K562 (cell line): ENCODE measurements at regions not wholly inside any gene's neighbourhood (a gene's known extent, or its start where the extent isn't known, plus 50 kb on each side); places are given as distances from the start of the nearest gene placed in this dataset.

Experiments used
- ARHGAP35 ChIP-seq: fragments of 450-650 bp; IDR thresholded peaks from 2 replicates; pipeline ENCODE4 v1.6.1; 2018; ENCODE audit not compliant: partially characterized antibody
- BMI1 ChIP-seq: fragments of 150-350 bp; IDR thresholded peaks from 2 replicates; pipeline ENCODE4 v1.6.1; 2014; ENCODE audit warnings: low read length
- BRD4 ChIP-seq: fragments of 200-600 bp; sonication (generic); IDR thresholded peaks from 2 replicates; pipeline ENCODE4 v1.6.1; 2017; ENCODE audit warnings: inconsistent platforms
- CBX3 ChIP-seq, 2 experiments: IDR thresholded peaks; 1 replicate in 1 of 2; 2 replicates in 1 of 2; pipeline ENCODE4 v1.6.1; 2012; ENCODE audit warnings: inconsistent platforms in 2 of 2, low read length in 2 of 2, borderline replicate concordance in 1 of 2, control low read depth in 1 of 2
- E2F3 ChIP-seq: fragments of 250-450 bp; sonication (Bioruptor Pico); IDR thresholded peaks from 2 replicates; pipeline ENCODE4 v1.4.0; 2020; ENCODE audit warnings: mild to moderate bottlenecking
- EWSR1 ChIP-seq: fragments of 450-650 bp; IDR thresholded peaks from 2 replicates; pipeline ENCODE4 v1.6.1; 2018; ENCODE audit warnings: borderline replicate concordance, mild to moderate bottlenecking, low read depth, moderate library complexity; ENCODE audit not compliant: partially characterized antibody
- FIP1L1 ChIP-seq: fragments of 200-400 bp; formaldehyde crosslinking; IDR thresholded peaks from 2 replicates; pipeline ENCODE4 v1.6.1; 2018; ENCODE audit warnings: mild to moderate bottlenecking, low read depth, low read length; ENCODE audit not compliant: poor library complexity, severe bottlenecking
- FOSL1 ChIP-seq: fragments of 200-800 bp; sonication (Bioruptor generic); conservative IDR thresholded peaks from 2 replicates; pipeline ENCODE4 v1.6.1; 2016; ENCODE audit warnings: missing genetic modification characterization, missing compliant biosample characterization
- GABPA ChIP-seq: fragments of 200-800 bp; sonication (Bioruptor generic); conservative IDR thresholded peaks from 2 replicates; pipeline ENCODE4 v1.6.1; 2016; ENCODE audit warnings: low read depth, missing genetic modification characterization, missing compliant biosample characterization
- HCFC1 ChIP-seq: IDR thresholded peaks from 2 replicates; pipeline ENCODE4 v1.6.1; 2012; ENCODE audit warnings: low read depth, low read length, improper control_type of control experiment
- HDAC6 ChIP-seq: IDR thresholded peaks from 2 replicates; pipeline ENCODE4 v1.6.1; 2012; ENCODE audit warnings: low read depth, mild to moderate bottlenecking, control low read depth, inconsistent platforms, low read length, moderate library complexity
- HNRNPK ChIP-seq: fragments of 200-400 bp; formaldehyde crosslinking; IDR thresholded peaks from one replicate; pipeline ENCODE4 v1.6.1; 2018; ENCODE audit warnings: mild to moderate bottlenecking, low read depth, low read length; ENCODE audit not compliant: poor library complexity, severe bottlenecking
- HNRNPL ChIP-seq: fragments of 200-400 bp; formaldehyde crosslinking; IDR thresholded peaks from 2 replicates; pipeline ENCODE4 v1.6.1; 2017; ENCODE audit warnings: low read depth, mild to moderate bottlenecking, low read length
- JUNB ChIP-seq: fragments of 450-650 bp; formaldehyde crosslinking; conservative IDR thresholded peaks from 2 replicates; pipeline ENCODE4 v1.4.0; 2020; ENCODE audit warnings: mild to moderate bottlenecking
- KAT2B ChIP-seq: IDR thresholded peaks from one replicate; pipeline ENCODE4 v1.6.1; 2012; ENCODE audit warnings: low read depth, mild to moderate bottlenecking, control low read depth, inconsistent platforms, low read length, moderate library complexity
- KLF1 ChIP-seq: fragments of 450-650 bp; IDR thresholded peaks from 2 replicates; pipeline ENCODE4 v1.6.1; 2016; ENCODE audit warnings: missing genetic modification characterization, missing compliant biosample characterization
- L3MBTL2 ChIP-seq: fragments of 450-650 bp; IDR thresholded peaks from 2 replicates; pipeline ENCODE4 v1.6.1; 2016; ENCODE audit warnings: mild to moderate bottlenecking, moderate library complexity
- NCOA6 ChIP-seq: fragments of 450-650 bp; IDR thresholded peaks from 2 replicates; pipeline ENCODE4 v1.6.1; 2017; ENCODE audit warnings: mild to moderate bottlenecking
- NRF1 ChIP-seq, 2 experiments: fragments of 450-650 bp; IDR thresholded peaks in 1 of 2; conservative IDR thresholded peaks in 1 of 2; 2 replicates each; pipeline ENCODE4 v1.6.1; 2014; ENCODE audit warnings: mild to moderate bottlenecking in 2 of 2
- PRPF4 ChIP-seq: fragments of 200-400 bp; formaldehyde crosslinking; IDR thresholded peaks from one replicate; pipeline ENCODE4 v1.6.1; 2017; ENCODE audit warnings: low read length, low read depth, mild to moderate bottlenecking; ENCODE audit not compliant: insufficient read depth, poor library complexity, severe bottlenecking
- PTTG1 ChIP-seq: fragments of 450-650 bp; IDR thresholded peaks from 2 replicates; pipeline ENCODE4 v1.6.1; 2016; ENCODE audit warnings: low read depth, mild to moderate bottlenecking, missing genetic modification characterization, missing compliant biosample characterization
- SAFB ChIP-seq: fragments of 200-400 bp; formaldehyde crosslinking; IDR thresholded peaks from 2 replicates; pipeline ENCODE4 v1.6.1; 2017; ENCODE audit warnings: low read depth, low read length, borderline replicate concordance
- SMAD4 ChIP-seq: fragments of 250-450 bp; sonication (Bioruptor Pico); conservative IDR thresholded peaks from 2 replicates; pipeline ENCODE4 v1.8.0; 2021; ENCODE audit warnings: inconsistent platforms, mild to moderate bottlenecking, moderate library complexity
- THRB ChIP-seq: fragments of 450-650 bp; formaldehyde crosslinking; conservative IDR thresholded peaks from 2 replicates; pipeline ENCODE4 v1.4.0; 2022; ENCODE audit warnings: mild to moderate bottlenecking, missing genetic modification characterization
- ZFP1 ChIP-seq: fragments of 450-650 bp; formaldehyde crosslinking; IDR thresholded peaks from 2 replicates; pipeline ENCODE4 v1.4.0; 2020; ENCODE audit warnings: mild to moderate bottlenecking, mixed read lengths
- ZNF140 ChIP-seq: fragments of 250-450 bp; sonication (Bioruptor Pico); IDR thresholded peaks from 2 replicates; pipeline ENCODE4 v1.8.0; 2021; ENCODE audit warnings: moderate library complexity, mild to moderate bottlenecking, inconsistent platforms
- ZNF212 ChIP-seq: fragments of 450-650 bp; formaldehyde crosslinking; IDR thresholded peaks from 2 replicates; pipeline ENCODE4 v1.4.0; 2020; ENCODE audit warnings: mild to moderate bottlenecking
- ZNF282 ChIP-seq: sonication (generic); formaldehyde crosslinking; IDR thresholded peaks from 2 replicates; pipeline ENCODE4 v1.8.1; 2023; ENCODE audit warnings: missing genetic modification reagents
- ZNF384 ChIP-seq: IDR thresholded peaks from 2 replicates; pipeline ENCODE4 v1.6.1; 2012; ENCODE audit warnings: low read depth, low read length, improper control_type of control experiment
- ZSCAN29 ChIP-seq: fragments of 450-650 bp; IDR thresholded peaks from 2 replicates; pipeline ENCODE4 v1.6.1; 2017

GRCh38 chr7:106534271-106534846 is 126.6 kb downstream of the CCDC71L start (continued):
- TF ChIP-seq CBX3 (IDR thresholded peaks at IDR 0.05; ENCODE audit: borderline replicate concordance in 1 of 2, low read length in 2 of 2) (no peak), BRD4 (no peak), FOSL1 (peak; percentile 95), BMI1 (no peak), PRPF4 (no peak), ZFP1 (no peak), ARHGAP35 (no peak), HCFC1 (no peak), NRF1 (conservative IDR thresholded peaks at IDR 0.05 in 1 of 2, IDR thresholded peaks at IDR 0.05 in 1 of 2) (0 out of 4 replicates have a peak, but pooled peaks of 1 of the 2 experiments have one; percentile 15), HNRNPK (no peak), HNRNPL (no peak), KAT2B (no peak), L3MBTL2 (peak; percentile 50; the same call in 1 of the 2 replicates), E2F3 (CRISPR knock-in tag) (no peak), SAFB (no peak), SMAD4 (CRISPR knock-in tag) (peak; percentile 88), ZNF212 (CRISPR knock-in tag) (no peak), ZNF384 (no peak), HDAC6 (no peak), ZSCAN29 (no peak), ZNF140 (CRISPR knock-in tag) (no peak), THRB (CRISPR knock-in tag) (no peak), GABPA (tag) (no peak), PTTG1 (tag) (peak; percentile 52; the same call in 1 of the 2 replicates), EWSR1 (no peak), ZNF282 (CRISPR knock-in tag) (no peak), NCOA6 (0 out of 2 replicates have a peak, but pooled peaks have one; percentile 36), FIP1L1 (no peak), JUNB (CRISPR knock-in tag) (no peak), KLF1 (tag) (no peak)
